Osteoblast (primary cell): ENCODE measurements at regions not wholly inside any gene's neighbourhood (a gene's known extent, or its start where the extent isn't known, plus 50 kb on each side); places are given as distances from the start of the nearest gene placed in this dataset.

Experiments
- DNase-seq: peaks from one replicate; pipeline ENCODE4 v3.0.0; 2011; ENCODE audit warnings: low spot score, mixed read lengths; ENCODE audit not compliant: insufficient read length; ENCODE audit errors: missing footprints
- H2AFZ ChIP-seq: 2 replicates; pipeline ENCODE4 v1.6.0; 2011; ENCODE audit warnings: mild to moderate bottlenecking, low read length
- H3K27ac ChIP-seq: 2 replicates; pipeline ENCODE4 v1.5.1; 2011; ENCODE audit warnings: mild to moderate bottlenecking, low read depth, low read length, moderate library complexity
- H3K27me3 ChIP-seq: 2 replicates; pipeline ENCODE4 v1.6.0; 2012; ENCODE audit warnings: mild to moderate bottlenecking, control low read depth, inconsistent platforms, low read length, moderate library complexity; ENCODE audit not compliant: insufficient read depth
- H3K36me3 ChIP-seq: 2 replicates; pipeline ENCODE4 v1.5.1; 2011; ENCODE audit warnings: mild to moderate bottlenecking, low read length, control low read depth, moderate library complexity; ENCODE audit not compliant: insufficient read depth
- H3K4me1 ChIP-seq: 2 replicates; pipeline ENCODE4 v1.5.1; 2011; ENCODE audit warnings: mild to moderate bottlenecking, low read length, control low read depth, moderate library complexity; ENCODE audit not compliant: insufficient read depth
- H3K4me2 ChIP-seq: 2 replicates; pipeline ENCODE4 v1.6.0; 2011; ENCODE audit warnings: mild to moderate bottlenecking, low read length; ENCODE audit not compliant: insufficient read depth
- H3K4me3 ChIP-seq: fragments of 200-600 bp; sonication (generic); 3 replicates; pipeline ENCODE4 v1.5.1; 2012; ENCODE audit warnings: mild to moderate bottlenecking, low read length, inconsistent platforms; ENCODE audit not compliant: insufficient read depth
- H3K79me2 ChIP-seq: 2 replicates; pipeline ENCODE4 v1.6.0; 2012; ENCODE audit warnings: mild to moderate bottlenecking, low read length, control low read depth, inconsistent platforms; ENCODE audit not compliant: insufficient read depth
- H3K9me3 ChIP-seq: 2 replicates; pipeline ENCODE4 v1.5.1; 2011; ENCODE audit warnings: low read depth, low read length, control low read depth
- H4K20me1 ChIP-seq: 2 replicates; pipeline ENCODE4 v1.6.0; 2012; ENCODE audit warnings: mild to moderate bottlenecking, low read length, control low read depth; ENCODE audit not compliant: insufficient read depth
- TF ChIP-seq, protein P1 (sequence below): IDR thresholded peaks from 2 replicates; pipeline ENCODE4 v1.5.1; 2011; ENCODE audit warnings: mild to moderate bottlenecking, low read depth, low read length, moderate library complexity; ENCODE audit errors: extremely low read depth

DNA sequence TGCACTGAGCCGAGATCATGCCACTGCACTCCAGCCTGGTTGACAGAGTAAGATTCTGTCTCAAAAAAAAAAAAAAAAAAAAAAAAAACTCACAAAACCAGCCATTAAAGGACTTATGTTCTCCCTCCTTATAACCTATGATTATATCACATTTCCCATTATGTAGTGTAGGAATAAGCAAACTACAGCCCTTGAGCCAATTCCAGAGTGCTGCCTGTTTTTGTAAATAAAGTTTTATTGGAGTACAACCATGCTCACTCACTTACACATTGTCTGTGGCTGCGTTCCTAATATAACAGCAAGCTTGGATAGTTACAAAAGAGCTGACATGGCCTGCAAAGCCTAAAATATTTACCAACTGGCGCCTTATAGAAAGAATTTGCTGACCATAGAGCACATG is 72.7 kb upstream of the ARID5B start:
- no peak for DNase-seq
- H4K20me1 ChIP-seq, result no peaks in the 10 kb centered on the region
- H3K27ac ChIP-seq, result no peak overlapping the region
- H3K4me1 ChIP-seq, result peaks cover 7% of the 10 kb centered on the region
- TF ChIP-seq, protein P1, sequence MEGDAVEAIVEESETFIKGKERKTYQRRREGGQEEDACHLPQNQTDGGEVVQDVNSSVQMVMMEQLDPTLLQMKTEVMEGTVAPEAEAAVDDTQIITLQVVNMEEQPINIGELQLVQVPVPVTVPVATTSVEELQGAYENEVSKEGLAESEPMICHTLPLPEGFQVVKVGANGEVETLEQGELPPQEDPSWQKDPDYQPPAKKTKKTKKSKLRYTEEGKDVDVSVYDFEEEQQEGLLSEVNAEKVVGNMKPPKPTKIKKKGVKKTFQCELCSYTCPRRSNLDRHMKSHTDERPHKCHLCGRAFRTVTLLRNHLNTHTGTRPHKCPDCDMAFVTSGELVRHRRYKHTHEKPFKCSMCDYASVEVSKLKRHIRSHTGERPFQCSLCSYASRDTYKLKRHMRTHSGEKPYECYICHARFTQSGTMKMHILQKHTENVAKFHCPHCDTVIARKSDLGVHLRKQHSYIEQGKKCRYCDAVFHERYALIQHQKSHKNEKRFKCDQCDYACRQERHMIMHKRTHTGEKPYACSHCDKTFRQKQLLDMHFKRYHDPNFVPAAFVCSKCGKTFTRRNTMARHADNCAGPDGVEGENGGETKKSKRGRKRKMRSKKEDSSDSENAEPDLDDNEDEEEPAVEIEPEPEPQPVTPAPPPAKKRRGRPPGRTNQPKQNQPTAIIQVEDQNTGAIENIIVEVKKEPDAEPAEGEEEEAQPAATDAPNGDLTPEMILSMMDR, result no peak
- H3K79me2 ChIP-seq, result no peaks in the 10 kb centered on the region
- H3K4me3 ChIP-seq, result no peak overlapping the region
- no peak overlapping the region for H3K4me2 ChIP-seq
- no peaks in the 10 kb centered on the region for H3K36me3 ChIP-seq
- no peaks in the 10 kb centered on the region for H3K27me3 ChIP-seq
- no peaks in the 10 kb centered on the region for H3K9me3 ChIP-seq
- no peak overlapping the region for H2AFZ ChIP-seq

DNA sequence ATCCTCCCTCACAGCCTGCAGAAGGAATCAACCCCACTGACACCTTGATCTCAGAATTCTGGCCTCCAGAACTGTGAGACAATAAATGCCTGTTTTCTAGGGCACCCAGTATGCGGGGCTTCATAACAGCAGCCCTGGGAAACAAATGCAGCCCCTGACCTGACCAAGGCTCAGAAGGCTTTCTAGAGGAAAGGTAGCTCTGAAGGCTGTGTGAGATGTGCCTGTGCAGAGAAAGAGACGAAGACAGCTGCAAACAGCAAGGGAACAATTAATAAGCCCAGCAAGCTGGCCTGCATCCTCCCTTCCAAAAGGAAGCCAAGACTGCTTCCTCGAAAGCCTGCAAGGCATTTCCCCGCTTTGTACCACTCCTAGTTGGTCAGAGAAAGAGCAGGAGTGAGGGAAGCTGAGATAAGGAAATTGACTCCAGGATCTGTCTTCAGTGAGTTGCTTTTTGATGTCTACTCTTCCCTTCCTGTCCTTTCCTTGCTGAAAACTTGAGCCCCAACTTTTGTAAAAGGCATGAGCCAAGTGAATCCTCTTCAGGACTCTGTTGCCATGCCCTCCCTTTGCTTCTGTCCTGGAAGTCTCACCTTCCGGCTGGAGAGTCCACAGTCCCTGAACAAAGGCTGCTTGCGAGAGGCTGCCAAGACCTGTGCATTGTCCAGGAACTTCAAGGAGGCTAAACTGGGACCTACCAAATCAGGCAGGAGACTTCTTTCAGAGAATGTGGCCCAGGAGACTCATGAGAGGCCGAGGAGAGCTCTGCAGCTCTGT is 71.2 kb upstream of the ARID5B start:
- H3K4me1 ChIP-seq, result peaks cover 13% of the 10 kb centered on the region
- TF ChIP-seq, protein P1, result no peak
- H3K27me3 ChIP-seq, result no peaks in the 10 kb centered on the region
- no peak overlapping the region for H3K27ac ChIP-seq
- no peak for DNase-seq
- H3K36me3 ChIP-seq, result no peaks in the 10 kb centered on the region
- H3K9me3 ChIP-seq, result no peaks in the 10 kb centered on the region
- H3K4me2 ChIP-seq, result no peak overlapping the region
- H3K79me2 ChIP-seq, result no peaks in the 10 kb centered on the region
- H3K4me3 ChIP-seq, result no peak overlapping the region
- H4K20me1 ChIP-seq, result no peaks in the 10 kb centered on the region
- no peak overlapping the region for H2AFZ ChIP-seq

DNA sequence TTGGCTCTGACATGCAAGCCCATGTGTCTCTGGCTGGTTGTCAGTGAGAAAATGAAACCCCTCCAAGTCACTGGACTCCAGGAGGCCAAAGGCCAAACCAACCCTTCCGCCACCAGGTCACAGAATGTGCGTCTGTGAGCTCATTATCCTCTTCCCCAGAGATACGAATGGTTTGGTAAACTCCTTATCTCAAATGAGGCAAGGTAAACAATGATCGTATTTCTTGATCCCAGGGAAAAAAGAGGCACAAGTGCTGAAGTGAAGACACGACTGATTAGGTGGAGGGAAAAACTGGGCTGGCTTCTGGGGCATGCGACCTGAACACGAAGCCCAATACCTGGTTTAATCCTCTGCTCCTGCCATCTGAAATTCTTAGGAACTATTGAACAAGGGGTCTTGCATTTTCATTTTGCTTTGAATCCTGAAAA is 70.6 kb upstream of the ARID5B start:
- no peak for DNase-seq
- no peaks in the 10 kb centered on the region for H3K9me3 ChIP-seq
- H3K27me3 ChIP-seq, result no peaks in the 10 kb centered on the region
- no peaks in the 10 kb centered on the region for H3K79me2 ChIP-seq
- no peaks in the 10 kb centered on the region for H3K36me3 ChIP-seq
- peaks cover 18% of the 10 kb centered on the region for H3K4me1 ChIP-seq
- H3K27ac ChIP-seq, result no peak overlapping the region
- TF ChIP-seq, protein P1, result no peak
- no peak overlapping the region for H3K4me3 ChIP-seq
- H4K20me1 ChIP-seq, result no peaks in the 10 kb centered on the region
- H3K4me2 ChIP-seq, result no peak overlapping the region
- no peak overlapping the region for H2AFZ ChIP-seq

DNA sequence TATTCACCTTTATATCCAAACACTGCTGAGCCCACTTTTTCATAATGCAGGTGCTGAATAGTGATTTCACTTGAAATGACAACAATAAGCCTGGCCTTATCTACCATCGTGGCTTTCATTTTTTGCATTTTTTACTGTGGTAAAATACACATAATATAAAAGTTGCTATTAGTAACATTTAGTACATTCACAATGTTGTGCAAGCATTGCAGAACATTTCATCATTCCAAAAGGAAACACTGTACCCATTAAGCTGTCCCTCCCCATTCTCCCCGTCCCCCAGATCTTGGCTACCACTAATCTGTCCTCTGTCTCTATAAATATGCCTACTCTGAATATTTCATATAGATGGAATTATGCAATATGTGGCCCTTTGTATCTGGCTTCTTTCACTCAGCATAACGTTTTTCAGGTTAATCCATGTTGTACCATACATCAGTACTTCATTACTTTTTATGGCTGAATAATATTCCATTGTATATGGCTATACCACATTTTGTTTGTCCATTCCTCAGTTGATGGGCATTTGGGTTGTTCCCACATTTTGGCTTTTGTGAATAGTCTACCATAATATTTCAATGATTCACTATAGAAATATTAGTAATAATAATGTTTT is 68.5 kb upstream of the ARID5B start:
- Histone ChIP-seq H2AFZ (no peak overlapping the region), H3K27me3 (no peaks in the 10 kb centered on the region), H3K79me2 (no peaks in the 10 kb centered on the region), H3K4me1 (peaks cover 38% of the 10 kb centered on the region), H3K4me2 (no peak overlapping the region), H3K27ac (peak overlapping the region; percentile 17), H4K20me1 (no peaks in the 10 kb centered on the region), H3K4me3 (no peak overlapping the region), H3K36me3 (no peaks in the 10 kb centered on the region), H3K9me3 (no peaks in the 10 kb centered on the region)
- TF ChIP-seq, protein P1, result no peak
- DNase-seq, result no peak
